HG02870 (cell line): ENCODE measurements at regions not wholly inside any gene's neighbourhood (a gene's known extent, or its start where the extent isn't known, plus 50 kb on each side); places are given as distances from the start of the nearest gene placed in this dataset.

ENCODE experiments used
- ATAC-seq: cut with Tn5 transposase; IDR thresholded peaks from one replicate; pipeline ENCODE4 v1.9.1; 2021; ENCODE audit warnings: mild to moderate bottlenecking, moderate library complexity; ENCODE audit not compliant: unreplicated experiment

DNA sequence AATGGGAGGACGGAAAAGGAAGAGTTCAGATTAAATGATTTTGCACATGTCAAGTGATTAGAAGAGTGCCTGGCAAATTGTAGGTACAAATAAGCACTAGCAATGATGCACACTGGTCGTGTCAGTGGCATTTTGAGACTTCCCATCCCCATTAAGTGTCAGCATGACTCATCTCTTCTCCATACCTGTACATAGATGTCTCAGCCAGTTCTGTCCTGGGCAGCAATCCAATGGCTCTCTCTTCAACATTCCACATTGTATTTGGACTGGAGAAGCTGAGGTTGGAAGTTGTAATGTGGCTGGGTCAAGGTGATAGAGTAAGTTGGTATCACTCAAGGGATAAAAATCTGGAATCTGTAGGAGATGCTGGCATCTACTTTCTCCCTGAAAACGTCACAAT, 742.7 kb downstream of the VRK1 start:
- no peak for ATAC-seq

DNA sequence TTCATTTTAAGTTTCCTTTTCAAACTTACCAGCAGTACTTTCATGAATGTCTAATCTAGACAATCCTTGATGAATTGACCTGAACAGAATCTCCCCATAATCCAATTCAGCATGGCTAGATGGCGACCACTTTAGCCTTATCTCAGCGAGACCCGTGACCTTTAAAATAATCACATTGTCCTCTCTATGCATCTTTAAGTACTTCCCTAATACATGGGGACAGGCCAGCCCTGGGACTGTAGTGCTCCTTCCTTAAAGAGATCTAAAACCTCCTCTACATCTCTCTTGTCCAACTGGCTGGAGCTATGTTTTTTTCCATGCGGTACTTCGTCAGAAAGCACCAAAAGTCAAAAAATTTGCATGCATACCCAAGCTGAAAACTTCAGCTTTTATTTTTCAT, 746.0 kb downstream of the VRK1 start:
- no peak for ATAC-seq

DNA sequence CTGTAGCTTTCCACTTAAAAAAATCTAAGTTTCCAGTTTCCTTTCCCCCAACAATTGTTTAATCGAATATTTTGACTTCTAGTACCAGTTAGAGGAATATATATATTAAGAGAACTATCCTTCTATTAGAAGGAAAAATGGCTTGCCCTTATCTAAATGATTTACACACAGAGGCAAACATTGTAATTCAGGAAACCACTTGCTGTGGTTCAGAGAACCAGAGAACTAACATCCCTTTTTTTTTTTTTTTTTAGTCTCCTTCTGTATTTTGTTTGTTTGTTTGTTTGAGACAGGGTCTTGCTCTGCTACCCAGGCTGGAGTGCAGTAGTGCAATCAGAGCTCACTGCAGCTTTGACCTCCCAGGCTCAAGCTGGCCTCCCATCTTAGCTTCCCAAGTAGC, 746.6 kb downstream of the VRK1 start:
- ATAC-seq, result no peak

DNA sequence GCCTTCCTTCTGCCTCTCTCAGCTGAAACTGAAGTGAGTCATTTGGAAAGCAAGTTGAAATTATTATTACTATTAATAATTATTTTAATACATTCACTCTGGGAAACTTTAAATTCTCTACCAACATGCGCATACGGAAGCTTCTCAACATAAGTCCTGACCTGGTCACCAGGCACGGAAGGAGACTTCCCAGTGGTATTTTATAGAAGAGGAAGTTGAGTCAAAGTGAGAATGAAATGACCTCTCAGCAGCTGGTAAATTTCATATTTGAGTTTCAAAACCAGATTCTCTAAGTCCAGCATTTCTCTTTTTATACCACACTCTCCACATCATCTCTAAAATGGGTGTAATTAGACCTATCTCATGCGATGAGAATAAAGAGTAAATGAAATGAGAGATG, 747.4 kb downstream of the VRK1 start:
- ATAC-seq, result no peak

DNA sequence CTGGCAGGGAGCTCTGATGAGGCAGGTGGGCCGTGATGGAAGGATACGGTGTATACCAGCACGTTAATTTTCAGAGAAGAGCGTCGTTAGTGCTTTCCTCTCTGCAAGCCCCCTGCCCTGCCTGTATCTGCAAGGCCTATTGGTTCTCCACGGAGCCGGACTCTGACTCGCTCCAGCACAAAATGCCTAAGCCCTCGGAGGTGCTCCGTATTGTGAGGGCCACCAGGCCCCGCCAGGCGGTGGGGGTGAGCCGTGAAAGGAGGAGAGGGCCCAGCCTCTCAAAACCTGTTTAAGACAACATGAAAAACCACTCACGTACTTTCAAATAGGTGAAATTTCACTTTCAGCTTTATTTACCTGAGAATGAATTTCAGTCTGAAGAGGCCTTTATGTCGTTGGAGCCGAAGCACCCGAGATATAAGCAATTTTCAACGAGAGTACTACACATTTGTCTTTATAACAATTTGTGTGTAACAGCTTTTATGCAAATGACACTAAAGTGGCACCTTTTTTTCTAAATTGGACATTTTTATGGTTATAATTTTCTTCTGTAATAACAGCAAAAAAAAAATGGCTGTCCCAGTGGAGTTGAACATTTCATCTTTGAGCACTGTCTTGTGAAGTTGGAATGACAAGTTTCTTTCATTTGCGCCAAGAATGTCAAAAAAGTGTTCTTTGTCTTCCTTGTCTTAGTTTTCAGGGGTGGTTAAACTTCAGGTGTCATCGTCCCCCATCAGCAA, 749.5 kb downstream of the VRK1 start:
- ATAC-seq, result no peak

DNA sequence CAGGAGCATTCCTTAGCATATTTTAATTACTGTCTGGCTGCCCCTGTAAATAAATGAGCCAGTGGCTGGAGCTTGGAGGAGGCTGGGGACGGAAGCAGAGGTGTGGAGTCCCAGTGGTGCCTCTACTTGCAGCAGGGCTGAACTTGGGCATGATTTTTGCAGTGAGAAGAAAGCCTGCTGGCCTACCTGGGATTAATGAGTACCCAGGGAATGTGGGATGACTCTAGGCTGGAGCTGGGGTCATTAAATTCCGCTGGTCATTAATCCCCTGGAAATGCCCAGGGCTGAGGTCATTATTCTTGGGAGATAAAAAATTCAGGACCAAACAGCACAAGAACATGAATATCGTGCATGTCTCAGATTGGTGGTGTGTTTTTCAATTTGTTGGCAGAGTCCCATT, 753.3 kb downstream of the VRK1 start:
- no peak for ATAC-seq

DNA sequence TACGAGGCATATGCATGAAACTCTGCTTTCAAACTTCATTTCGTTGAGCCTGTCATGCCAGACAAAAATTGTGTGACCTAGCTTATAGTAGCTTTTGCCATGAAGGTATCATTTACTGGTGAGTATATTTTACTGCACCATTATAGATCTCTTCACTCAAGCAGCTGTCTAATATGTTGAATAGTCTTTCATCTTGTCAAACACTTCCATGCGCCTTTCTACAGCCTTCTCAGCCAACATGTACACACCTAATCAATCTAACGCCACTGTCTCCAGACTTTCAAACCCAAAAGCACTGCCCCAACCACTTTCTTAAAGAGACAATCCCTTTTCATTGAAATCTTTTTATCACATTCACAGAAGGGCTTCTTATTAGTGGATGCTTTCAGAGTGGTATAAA, 757.4 kb downstream of the VRK1 start:
- no peak for ATAC-seq

DNA sequence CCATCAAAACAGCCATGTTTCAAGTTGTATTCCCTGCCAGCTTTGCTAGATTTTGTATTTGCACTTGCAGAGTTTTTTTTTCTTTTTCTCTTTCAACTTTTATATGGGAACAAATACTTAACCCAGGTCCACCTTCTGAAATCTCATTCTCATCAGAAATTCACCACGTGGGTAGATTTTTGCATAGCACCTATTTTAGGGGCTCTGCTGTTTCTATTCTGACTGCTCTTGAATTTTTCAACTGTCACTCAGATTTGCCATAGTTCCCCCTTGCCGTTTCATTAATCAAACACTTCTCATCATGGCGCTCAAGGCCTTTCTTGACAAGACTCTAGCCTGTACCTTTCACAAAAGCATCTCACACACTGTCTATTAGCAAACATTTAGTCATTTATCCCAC, 767.2 kb downstream of the VRK1 start:
- no peak for ATAC-seq

DNA sequence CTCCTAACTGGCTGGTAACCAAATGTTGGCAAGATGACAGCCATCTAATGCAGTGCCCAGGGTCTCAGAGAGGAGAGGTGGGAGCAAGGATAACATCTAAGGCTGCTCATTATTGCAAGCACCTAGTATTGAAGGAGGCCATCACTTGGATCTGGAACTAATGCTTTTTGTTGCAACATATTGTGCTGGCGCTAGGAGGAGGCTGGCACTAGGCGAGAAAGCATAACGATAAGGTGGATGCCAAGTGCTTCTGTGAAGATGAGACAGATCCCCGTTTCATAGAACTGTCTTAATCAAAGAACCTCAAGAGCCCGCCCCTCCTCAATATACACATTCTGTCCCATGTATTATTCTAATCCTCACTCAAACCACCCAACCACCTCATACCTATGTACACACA, 774.0 kb downstream of the VRK1 start:
- ATAC-seq, result no peak

DNA sequence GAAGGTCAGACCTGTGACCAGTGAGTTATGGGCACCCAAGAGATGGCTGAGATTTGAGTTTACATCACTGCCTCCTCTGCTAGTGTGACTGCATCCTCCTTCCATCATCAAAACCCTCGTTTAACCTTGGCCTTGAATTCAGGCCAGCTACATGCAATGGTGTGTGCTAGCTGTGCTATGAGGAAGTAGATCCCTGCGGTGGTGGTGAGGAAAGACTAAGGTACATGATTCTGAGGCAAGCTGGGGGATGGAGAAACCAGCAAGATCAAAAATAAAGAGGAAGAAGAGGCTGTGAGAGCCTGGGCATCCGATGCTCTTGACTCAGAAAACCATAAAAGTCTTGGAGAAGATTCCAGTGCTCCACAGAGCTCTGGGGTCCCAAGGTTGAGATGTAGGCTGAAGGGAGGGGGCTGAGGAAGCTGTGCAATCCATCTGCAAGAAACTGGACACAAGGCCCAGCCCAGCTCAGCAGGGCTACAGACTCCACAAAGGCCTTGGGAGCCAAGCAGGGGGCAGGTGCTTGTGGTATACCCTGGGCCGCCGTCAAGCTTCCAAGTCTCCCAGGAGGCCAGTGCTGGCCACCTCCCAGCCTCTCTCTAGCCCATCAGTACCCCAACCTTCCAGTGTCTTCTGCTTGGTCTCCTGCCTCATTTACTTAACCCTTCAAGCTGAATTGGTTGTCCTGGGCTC, 774.8 kb downstream of the VRK1 start:
- no peak for ATAC-seq

DNA sequence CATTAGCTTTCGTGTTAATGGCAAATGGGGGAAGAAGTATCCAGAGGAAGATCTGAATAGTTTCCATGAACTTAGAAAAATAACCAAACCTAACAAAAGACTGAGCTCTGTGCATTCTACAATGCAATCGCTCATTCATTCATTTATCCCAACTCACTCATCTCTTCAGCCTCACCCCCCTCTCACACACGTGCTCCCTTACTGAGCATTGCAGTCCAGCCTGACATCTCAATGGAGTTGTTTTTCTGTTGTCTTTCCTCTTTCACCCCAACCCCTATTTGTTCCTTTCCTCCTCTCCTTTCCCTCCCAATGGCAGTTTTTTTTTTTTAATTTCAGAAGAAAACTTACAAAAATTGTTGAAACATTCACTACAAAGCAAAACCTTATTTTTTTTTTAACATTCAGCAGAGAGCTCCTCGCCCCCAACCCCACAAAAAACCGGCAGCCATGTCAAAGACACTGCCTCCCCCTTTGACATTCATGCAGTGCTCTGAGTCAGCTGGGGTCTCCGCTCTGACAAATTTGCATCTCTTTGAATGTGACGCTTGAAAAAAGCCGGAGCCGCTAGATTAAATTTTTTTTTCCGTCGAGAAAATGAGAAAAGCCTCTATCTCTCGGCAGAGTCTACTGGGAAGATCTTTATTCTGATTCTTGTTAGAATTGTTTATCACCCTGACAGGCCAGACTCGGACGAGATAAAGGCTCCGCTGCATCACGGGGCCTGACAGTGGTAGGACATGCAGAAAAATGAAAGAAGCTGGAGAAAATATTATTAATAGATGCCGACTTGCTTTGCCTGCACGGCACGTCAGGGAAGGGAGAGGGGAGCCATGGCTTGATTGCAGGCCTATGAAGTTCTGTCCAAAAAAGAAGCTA, 775.6 kb downstream of the VRK1 start:
- ATAC-seq, result no peak

DNA sequence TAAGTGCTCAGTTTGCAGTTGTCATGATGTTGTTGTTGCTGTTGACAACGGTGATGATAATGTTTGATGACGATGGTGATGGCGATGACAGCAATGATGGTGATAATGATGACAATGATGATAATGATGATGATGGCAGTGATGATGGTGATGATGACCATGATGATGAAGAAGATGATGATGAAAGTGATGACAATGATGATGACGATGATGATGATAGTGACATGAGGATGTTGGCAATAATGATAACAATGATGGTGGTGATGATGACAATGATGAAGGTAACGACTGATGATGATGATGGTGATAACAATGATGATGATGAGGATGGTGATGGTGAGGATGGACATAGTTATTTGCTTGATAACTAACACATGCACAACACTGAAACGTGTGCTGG, 778.5 kb downstream of the VRK1 start:
- no peak for ATAC-seq

DNA sequence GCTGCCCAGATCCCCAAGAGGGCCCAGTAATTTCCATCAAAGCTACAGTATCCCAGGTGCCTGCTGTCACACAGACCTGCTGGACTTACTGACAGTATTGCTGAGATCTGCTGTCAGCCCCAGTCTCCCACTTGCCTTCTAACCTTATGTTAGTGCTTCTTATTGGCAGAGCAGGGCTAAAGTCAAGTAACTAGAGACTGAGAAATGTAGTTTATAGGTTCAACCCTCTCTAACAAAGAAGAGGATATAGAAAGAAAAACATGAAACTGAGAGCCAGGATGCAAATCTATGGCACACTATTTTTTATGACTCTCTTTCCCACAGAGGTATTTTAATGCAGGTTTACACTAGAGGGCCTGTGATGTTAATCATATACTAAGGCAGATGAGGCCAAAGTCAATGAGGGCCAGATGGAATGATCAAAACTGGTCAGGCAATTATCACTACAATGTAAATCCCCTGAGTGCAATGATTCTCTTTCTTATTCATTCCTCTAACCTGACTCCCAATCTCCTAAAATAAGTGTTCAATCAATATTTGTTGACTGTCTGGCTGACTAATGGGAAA, 781.9 kb downstream of the VRK1 start:
- no peak for ATAC-seq

DNA sequence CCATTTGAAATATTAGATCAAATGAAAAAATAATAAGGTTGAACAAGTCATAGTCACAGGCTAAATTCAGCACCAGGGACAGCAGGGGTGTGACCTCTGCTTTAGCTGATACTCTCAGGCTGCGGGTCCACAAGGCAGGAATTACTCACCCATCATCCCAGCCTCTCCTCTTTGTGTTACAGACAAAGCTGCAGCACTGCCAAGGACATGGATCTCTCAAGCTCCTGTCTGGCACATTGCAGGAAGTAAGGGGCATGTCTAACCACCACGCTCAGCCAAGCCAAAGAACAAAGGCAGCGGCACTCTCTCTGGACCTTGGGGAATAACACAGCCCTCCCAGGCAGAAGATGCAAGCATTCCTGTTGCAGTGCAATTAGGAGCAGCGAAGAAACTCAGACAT, 783.8 kb downstream of the VRK1 start:
- no peak for ATAC-seq

DNA sequence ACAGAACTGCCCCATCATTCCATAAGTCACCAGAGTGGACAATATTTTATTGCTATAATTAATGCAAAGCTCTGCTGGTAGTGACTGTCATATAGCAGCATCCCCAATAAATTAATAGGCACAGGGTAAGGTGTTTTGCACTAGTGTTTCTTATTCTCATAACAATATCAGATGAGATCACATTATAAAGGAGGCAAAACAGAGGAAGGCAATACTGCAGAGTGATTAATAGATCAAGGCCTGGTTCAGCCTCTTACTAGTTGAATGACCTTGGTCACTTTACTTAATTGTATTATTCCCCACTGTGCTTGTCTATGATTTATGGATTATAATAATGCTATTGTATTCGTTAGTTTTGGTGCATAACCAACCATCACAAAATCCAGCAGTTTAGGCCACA, 784.8 kb downstream of the VRK1 start:
- ATAC-seq, result no peak

DNA sequence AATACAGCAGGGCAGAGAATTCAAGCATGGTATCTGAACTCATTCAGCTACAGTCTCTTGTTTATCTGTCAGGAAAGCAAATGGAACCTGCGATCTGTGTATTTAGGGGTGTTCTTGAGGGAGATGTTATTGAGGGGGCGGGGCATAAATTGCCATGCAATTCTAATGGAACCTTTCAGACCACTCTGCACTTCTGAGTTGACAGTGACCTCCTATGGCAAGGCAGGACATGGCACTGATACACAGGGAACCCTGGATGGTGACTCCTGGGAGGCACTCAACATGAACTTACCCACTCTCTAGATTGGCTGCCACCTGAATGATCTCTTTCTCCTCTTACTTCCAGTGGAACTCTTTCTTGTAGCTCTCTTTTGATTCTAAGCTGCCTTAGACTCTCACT, 787.3 kb downstream of the VRK1 start:
- no peak for ATAC-seq

DNA sequence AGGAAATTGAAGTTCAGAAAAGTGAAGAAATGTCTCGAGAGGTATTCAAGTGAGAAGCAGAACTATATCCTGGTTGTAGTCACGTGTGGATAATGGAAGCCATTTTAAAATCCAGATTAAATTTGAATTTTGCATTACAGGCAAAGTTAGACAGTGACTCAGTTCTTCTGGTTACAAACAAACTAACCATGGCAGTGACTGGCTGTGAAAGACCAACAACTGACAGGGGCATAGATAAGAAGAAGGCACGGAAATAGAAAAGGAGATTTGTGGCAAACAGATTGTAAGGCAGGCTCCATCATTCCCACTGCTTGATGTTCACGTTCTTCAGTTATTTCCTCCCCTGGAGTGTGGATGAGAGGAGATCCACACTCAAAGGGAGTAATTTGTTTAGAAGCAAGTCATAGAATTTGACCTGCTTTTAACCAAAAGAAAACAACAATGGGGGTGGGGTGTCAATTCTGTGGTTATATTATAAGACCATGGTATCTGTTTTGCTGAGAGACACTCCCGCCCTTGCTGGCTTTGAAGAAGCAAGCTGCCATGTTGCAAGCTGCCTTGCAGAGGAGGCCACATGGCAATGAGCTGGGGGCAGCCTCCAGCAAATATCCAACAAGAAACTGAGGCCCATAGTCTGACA, 795.3 kb downstream of the VRK1 start:
- no peak for ATAC-seq

DNA sequence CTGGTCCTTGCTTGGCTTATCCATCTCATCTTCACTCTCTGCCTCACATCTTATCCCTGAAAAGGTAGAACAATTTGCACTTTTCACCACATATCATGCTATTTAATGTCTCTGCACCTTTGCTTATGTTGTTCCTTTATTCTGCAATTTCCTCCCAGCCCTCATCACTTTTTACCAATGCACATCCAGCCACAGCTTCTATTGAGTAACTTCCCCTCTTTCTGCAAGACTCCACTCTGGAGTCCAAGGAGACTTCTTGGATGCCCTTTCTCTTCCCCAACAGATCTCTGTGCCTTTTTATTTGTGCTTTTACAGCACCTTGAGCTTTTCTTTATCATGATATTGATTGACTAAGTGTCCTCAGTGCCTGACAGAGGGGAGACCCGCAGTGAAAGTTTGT, 797.1 kb downstream of the VRK1 start:
- ATAC-seq, result no peak

DNA sequence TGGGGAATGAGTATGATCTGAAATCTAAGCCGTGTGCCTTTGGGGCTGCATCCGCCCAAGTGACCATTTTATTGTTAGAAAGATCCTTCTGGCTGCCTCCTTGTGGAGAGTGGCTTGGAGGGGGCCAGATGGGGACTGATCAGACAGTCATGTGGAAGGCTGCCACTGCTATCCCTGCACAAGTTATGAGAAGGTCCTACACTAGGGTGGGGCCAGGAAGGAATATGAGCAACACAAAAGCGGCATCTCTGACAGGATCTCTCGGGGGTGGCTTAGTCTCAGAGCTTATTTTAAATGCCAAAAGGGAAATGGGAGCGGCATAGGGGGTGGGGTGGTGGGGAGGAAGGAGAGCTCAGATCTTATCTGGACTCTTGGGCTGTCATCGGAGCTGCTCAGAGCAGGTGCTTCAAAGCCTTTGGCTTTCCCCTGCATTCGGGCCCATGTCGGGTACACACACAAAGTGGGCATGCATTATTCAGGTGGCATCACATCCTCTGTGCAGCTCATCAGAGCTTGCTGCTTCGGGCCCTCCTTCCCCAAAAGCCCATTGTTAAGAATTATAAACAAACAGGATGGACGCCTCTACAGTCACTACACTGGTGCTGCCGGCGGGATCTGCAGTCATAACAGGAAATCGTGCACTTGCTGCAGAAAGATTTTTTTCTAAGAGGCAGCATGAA, 805.4 kb downstream of the VRK1 start:
- no peak for ATAC-seq

DNA sequence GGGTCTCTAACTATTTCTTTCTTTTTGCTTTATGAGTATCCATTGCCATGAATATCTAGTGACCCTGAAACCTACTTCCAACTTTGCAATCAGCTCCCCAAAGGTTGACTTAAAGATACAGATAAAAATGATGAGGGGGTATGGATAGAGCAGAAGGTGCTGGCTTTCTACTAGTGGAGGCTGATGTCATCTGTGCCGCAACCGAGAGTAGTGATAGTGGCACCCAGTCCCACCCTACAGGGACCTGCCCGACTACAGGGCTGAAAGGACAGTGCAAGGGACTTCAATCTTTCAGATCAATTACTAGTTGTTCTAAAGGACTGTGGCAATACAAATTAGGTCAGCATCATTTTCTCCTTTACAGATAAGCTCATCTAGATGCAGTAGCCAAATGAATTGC, 806.0 kb downstream of the VRK1 start:
- no peak for ATAC-seq

DNA sequence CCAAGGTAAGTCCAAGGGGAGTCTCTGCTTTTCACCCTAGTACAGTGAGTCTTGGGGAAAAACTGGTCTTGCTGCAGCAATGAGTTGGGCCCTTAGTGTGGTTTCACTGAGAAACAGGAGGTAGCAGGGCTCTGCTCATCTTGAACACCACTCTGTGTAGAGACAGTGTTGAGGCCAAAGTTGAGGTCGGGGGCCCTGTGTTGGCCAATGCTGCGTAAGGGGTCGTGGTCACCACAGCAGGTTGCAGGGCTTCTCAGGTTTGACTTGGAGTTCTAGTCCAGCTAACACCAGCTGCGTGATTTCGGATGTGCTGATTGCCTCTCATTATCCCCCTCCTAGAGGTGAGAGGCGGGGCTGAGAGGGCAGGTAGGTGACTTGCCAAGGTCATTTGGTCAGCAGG, 807.5 kb downstream of the VRK1 start:
- no peak for ATAC-seq
